H1 (cell line): ENCODE measurements at regions not wholly inside any gene's neighbourhood (a gene's known extent, or its start where the extent isn't known, plus 50 kb on each side); places are given as distances from the start of the nearest gene placed in this dataset.

Source experiments
- CTCF ChIA-PET: fragments of 300-600 bp; sonication (Branson Sonifier 250); formaldehyde crosslinking; loops from one replicate; lab custom pipeline; 2021; ENCODE audit not compliant: partially characterized antibody; lab: Charles Lee
- POLR2A ChIA-PET: fragments of 300-600 bp; sonication (Branson Sonifier 250); formaldehyde crosslinking; loops from one replicate; lab custom pipeline; 2021; ENCODE audit warnings: inconsistent platforms; ENCODE audit not compliant: partially characterized antibody; lab: Charles Lee
- DNase-seq, 2 experiments: peaks; one replicate each; pipeline versions ENCODE4 v3.0.0 to v3.0.0-alpha.2; 2010 to 2022; ENCODE audit warnings: low spot score in 2 of 2, low read depth in 1 of 2, mixed read lengths in 1 of 2
- FAIRE-seq: peaks from 2 replicates; lab custom pipeline; 2011; peaks lifted over from hg19 to GRCh38; lab: Jason Lieb, UNC
- H2AFZ ChIP-seq: 2 replicates; pipeline ENCODE4 v1.8.1; 2012; ENCODE audit warnings: low read length, inconsistent platforms
- H2AK5ac ChIP-seq: 2 replicates; pipeline ENCODE4 v1.6.1; 2013; ENCODE audit warnings: low read depth, low read length
- H2BK120ac ChIP-seq: replicated peaks from 2 replicates; pipeline ENCODE3; 2013; ENCODE audit warnings: low read depth, low read length, inconsistent platforms
- H2BK12ac ChIP-seq: 2 replicates; pipeline ENCODE4 v1.6.1; 2013; ENCODE audit warnings: low read depth, low read length
- H2BK15ac ChIP-seq: 2 replicates; pipeline ENCODE4 v1.6.1; 2013; ENCODE audit warnings: low read length
- H2BK20ac ChIP-seq: 2 replicates; pipeline ENCODE4 v1.6.1; 2013; ENCODE audit warnings: low read length
- H2BK5ac ChIP-seq: 2 replicates; pipeline ENCODE4 v1.6.1; 2013; ENCODE audit warnings: low read depth, low read length
- H3K14ac ChIP-seq: 2 replicates; pipeline ENCODE4 v1.6.1; 2013; ENCODE audit warnings: inconsistent platforms; ENCODE audit not compliant: insufficient read length
- H3K18ac ChIP-seq: 2 replicates; pipeline ENCODE4 v1.6.1; 2013; ENCODE audit warnings: low read length; ENCODE audit errors: extremely low read depth
- H3K23ac ChIP-seq: 2 replicates; pipeline ENCODE4 v1.6.1; 2013; ENCODE audit warnings: inconsistent platforms; ENCODE audit not compliant: insufficient read length
- H3K23me2 ChIP-seq: 2 replicates; pipeline ENCODE4 v1.6.1; 2013; ENCODE audit warnings: low read depth, low read length
- H3K27ac ChIP-seq: 2 replicates; pipeline ENCODE4 v1.6.1; 2011; ENCODE audit warnings: low read depth, low read length, inconsistent platforms
- H3K27me3 ChIP-seq, 4 experiments: replicated peaks in 1 of 4; 1 replicate in 1 of 4; 2 replicates in 3 of 4; pipeline versions ENCODE4 v1.6.1 to v1.8.1; 2011 to 2013; ENCODE audit warnings: low read length in 3 of 4, mild to moderate bottlenecking in 3 of 4, inconsistent platforms in 2 of 4, mixed read lengths in 2 of 4, moderate library complexity in 1 of 4; ENCODE audit not compliant: control insufficient read depth in 3 of 4, insufficient read depth in 3 of 4; ENCODE audit errors: extremely low read depth in 1 of 4
- H3K36me3 ChIP-seq, 4 experiments: 2 replicates each; pipeline versions ENCODE4 v1.6.1 to v1.8.1; 2011 to 2013; ENCODE audit warnings: mild to moderate bottlenecking in 4 of 4, low read length in 3 of 4, moderate library complexity in 2 of 4, control low read depth in 1 of 4, inconsistent platforms in 1 of 4; ENCODE audit not compliant: insufficient read depth in 4 of 4, control insufficient read depth in 2 of 4
- H3K4ac ChIP-seq: replicated peaks from 2 replicates; pipeline ENCODE3; 2013; ENCODE audit warnings: low read length, low read depth, mixed read lengths, inconsistent platforms; ENCODE audit not compliant: insufficient read length
- H3K4me1 ChIP-seq, 4 experiments: replicated peaks in 1 of 4; 1 replicate in 1 of 4; 2 replicates in 3 of 4; pipeline versions ENCODE4 v1.6.1 to v1.8.1; 2011 to 2013; ENCODE audit warnings: low read length in 3 of 4, inconsistent platforms in 2 of 4, mixed read lengths in 1 of 4; ENCODE audit not compliant: insufficient read depth in 4 of 4, control insufficient read depth in 3 of 4
- H3K4me2 ChIP-seq, 2 experiments: 2 replicates each; pipeline versions ENCODE4 v1.6.1 to v1.8.1; 2011 to 2013; ENCODE audit warnings: low read depth in 2 of 2, low read length in 2 of 2, control low read depth in 1 of 2, inconsistent platforms in 1 of 2, mild to moderate bottlenecking in 1 of 2; ENCODE audit not compliant: insufficient read depth in 1 of 2
- H3K4me3 ChIP-seq, 4 experiments: fragments of 200-600, 300-600 bp in 1 of 4; sonication (generic), shearing (Covaris generic), sonication (Bioruptor Twin) in 1 of 4; 2 replicates each; pipeline versions ENCODE4 v1.5.1 to v1.8.1; 2011 to 2016; ENCODE audit warnings: low read length in 4 of 4, low read depth in 3 of 4, control low read depth in 2 of 4, inconsistent platforms in 2 of 4, mild to moderate bottlenecking in 2 of 4, mixed read lengths in 1 of 4, moderate library complexity in 1 of 4; ENCODE audit not compliant: insufficient read depth in 2 of 4; ENCODE audit errors: extremely low read depth in 1 of 4
- H3K56ac ChIP-seq: replicated peaks from 2 replicates; pipeline ENCODE3; 2013; ENCODE audit warnings: low read depth, mild to moderate bottlenecking, mixed read lengths, low read length, inconsistent platforms; ENCODE audit not compliant: insufficient read length
- H3K79me1 ChIP-seq: 2 replicates; pipeline ENCODE4 v1.6.1; 2013; ENCODE audit warnings: low read depth, low read length, control low read depth
- H3K79me2 ChIP-seq, 2 experiments: 2 replicates each; pipeline versions ENCODE4 v1.6.1 to v1.8.1; 2012 to 2013; ENCODE audit warnings: low read length in 2 of 2, mild to moderate bottlenecking in 2 of 2, inconsistent platforms in 1 of 2; ENCODE audit not compliant: insufficient read depth in 2 of 2, control insufficient read depth in 1 of 2
- H3K9ac ChIP-seq, 4 experiments: replicated peaks in 1 of 4; 1 replicate in 1 of 4; 2 replicates in 3 of 4; pipeline versions ENCODE4 v1.6.1 to v1.8.1; 2011 to 2013; ENCODE audit warnings: low read depth in 3 of 4, low read length in 3 of 4, control low read depth in 2 of 4, mild to moderate bottlenecking in 2 of 4, moderate library complexity in 2 of 4, inconsistent platforms in 1 of 4; ENCODE audit errors: extremely low read depth in 1 of 4
- H3K9me3 ChIP-seq, 2 experiments: 2 replicates each; pipeline versions ENCODE4 v1.6.1 to v1.8.1; 2012 to 2013; ENCODE audit warnings: mild to moderate bottlenecking in 2 of 2, moderate library complexity in 2 of 2, control low read depth in 1 of 2, inconsistent platforms in 1 of 2, low read depth in 1 of 2, low read length in 1 of 2, mixed read lengths in 1 of 2; ENCODE audit not compliant: insufficient read depth in 2 of 2
- H4K20me1 ChIP-seq, 2 experiments: replicated peaks in 1 of 2; 2 replicates each; pipeline versions ENCODE3 to v1.8.1; 2011 to 2013; ENCODE audit warnings: inconsistent platforms in 2 of 2, low read length in 2 of 2, mild to moderate bottlenecking in 1 of 2; ENCODE audit not compliant: insufficient read depth in 2 of 2, control insufficient read depth in 1 of 2
- H4K5ac ChIP-seq: 2 replicates; pipeline ENCODE4 v1.6.1; 2013; ENCODE audit warnings: low read length, low read depth, mixed read lengths, inconsistent platforms; ENCODE audit not compliant: insufficient read length
- H4K8ac ChIP-seq: 2 replicates; pipeline ENCODE4 v1.8.0; 2013; ENCODE audit warnings: mild to moderate bottlenecking, moderate library complexity, low read length, inconsistent platforms; ENCODE audit not compliant: insufficient read depth; ENCODE audit errors: extremely low read depth
- H4K91ac ChIP-seq: replicated peaks from 2 replicates; pipeline ENCODE3; 2013; ENCODE audit warnings: low read length, mixed read lengths, inconsistent platforms; ENCODE audit not compliant: insufficient read length
- CREB1 ChIP-seq: IDR thresholded peaks from 2 replicates; pipeline ENCODE4 v1.6.1; 2012; ENCODE audit warnings: inconsistent platforms
- EZH2 ChIP-seq: fragments of 200-600 bp; sonication (generic); IDR thresholded peaks from 2 replicates; pipeline ENCODE4 v1.7.1; 2012; ENCODE audit warnings: low read depth, mild to moderate bottlenecking, moderate library complexity, low read length, inconsistent platforms; ENCODE audit not compliant: severe bottlenecking
- MAX ChIP-seq: IDR thresholded peaks from 2 replicates; pipeline ENCODE4 v1.6.1; 2012; ENCODE audit warnings: inconsistent platforms
- NANOG ChIP-seq: IDR thresholded peaks from 2 replicates; pipeline ENCODE4 v1.6.1; 2011; ENCODE audit warnings: low read length, low read depth, mild to moderate bottlenecking, inconsistent platforms; ENCODE audit not compliant: insufficient read depth, poor library complexity, severe bottlenecking
- RNF2 ChIP-seq: fragments of 200-900, 300-1000 bp; sonication (generic); IDR thresholded peaks from 2 replicates; pipeline ENCODE4 v1.7.1; 2016; ENCODE audit warnings: borderline replicate concordance, low read depth, mild to moderate bottlenecking, antibody characterized with exemption, low read length; ENCODE audit not compliant: poor library complexity, severe bottlenecking; ENCODE audit errors: missing control alignments
- WGBS, 2 experiments: shearing (Covaris generic) in 1 of 2; methylation state at CpG; one replicate each; pipeline versions ENCODE4 v1.1.6 to v1.1.7; 2013 to 2015; ENCODE audit warnings: low lambda C conversion rate in 2 of 2, mixed read lengths in 2 of 2, inconsistent platforms in 1 of 2, low coverage in 1 of 2, missing lambda C conversion rate in 1 of 2; ENCODE audit not compliant: insufficient replicate concordance in 2 of 2, insufficient coverage in 1 of 2, insufficient read length in 1 of 2; ENCODE audit errors: extremely low coverage in 1 of 2, missing lambda C conversion rate in 1 of 2; 5-methylcytosine and 5-hydroxymethylcytosine counted together

DNA sequence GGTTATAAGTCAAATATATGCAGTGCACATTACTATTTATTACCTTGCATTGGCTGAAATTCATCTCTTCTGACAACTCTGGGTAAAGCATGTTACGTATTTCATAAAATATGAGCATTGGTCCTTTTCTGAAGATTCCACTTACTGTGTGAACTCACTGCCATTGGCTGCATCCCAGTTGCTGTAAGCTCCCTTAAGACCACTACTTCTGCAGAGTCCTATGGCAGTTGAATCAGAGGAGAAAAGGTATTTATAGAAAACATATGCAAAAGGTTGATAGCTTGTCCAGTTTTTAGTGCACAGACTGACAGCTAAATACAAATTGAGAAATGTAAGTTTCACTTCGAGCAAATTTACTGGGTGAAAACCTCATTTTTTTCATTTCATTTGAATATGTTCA, 394.6 kb upstream of the ARRDC3 start:
- H3K23ac ChIP-seq: no peak overlapping the region
- H3K27me3 ChIP-seq: no peaks in the 10 kb centered on the region; a peak in 1 of 7 replicates
- CTCF ChIA-PET: interaction anchor here (0.9 kb wide), 1 partner anchor 136 kb away, joined by 3 read pairs; no protein-coding TSS in a partner anchor
- H3K18ac ChIP-seq: no peak overlapping the region
- 98% methylated on average over 2 of the region's 2 CpGs; no CpG with 5 or more reads in 1 of the 2 experiments for WGBS, 2 experiments
- no peak overlapping the region for H4K5ac ChIP-seq
- H3K4me2 ChIP-seq: no peak overlapping the region
- DNase-seq (no peak), FAIRE-seq (no peak)
- no peak overlapping the region for H4K8ac ChIP-seq
- no peaks in the 10 kb centered on the region for H4K20me1 ChIP-seq
- no peak overlapping the region for H3K56ac ChIP-seq
- H2BK15ac ChIP-seq: no peak overlapping the region
- H3K27ac ChIP-seq: no peak overlapping the region
- no peak overlapping the region for H3K4ac ChIP-seq
- H2BK120ac ChIP-seq: no peak overlapping the region
- H2BK12ac ChIP-seq: no peak overlapping the region
- POLR2A ChIA-PET: no interaction called here
- no peak overlapping the region for H2AK5ac ChIP-seq
- no peaks in the 10 kb centered on the region for H3K36me3 ChIP-seq
- no peak overlapping the region for H2AFZ ChIP-seq
- H2BK20ac ChIP-seq: no peak overlapping the region
- no peak overlapping the region for H3K4me3 ChIP-seq
- no peaks in the 10 kb centered on the region for H3K79me1 ChIP-seq
- no peaks in the 10 kb centered on the region; a peak in 1 of 7 replicates for H3K4me1 ChIP-seq
- no peaks in the 10 kb centered on the region for H3K23me2 ChIP-seq
- H4K91ac ChIP-seq: no peak overlapping the region
- H3K14ac ChIP-seq: no peak overlapping the region
- no peak overlapping the region for H2BK5ac ChIP-seq
- no peaks in the 10 kb centered on the region for H3K79me2 ChIP-seq
- no peak overlapping the region for H3K9ac ChIP-seq
- no peaks in the 10 kb centered on the region for H3K9me3 ChIP-seq
- TF ChIP-seq RNF2: no peak
- TF ChIP-seq CREB1: no peak
- no peak for TF ChIP-seq MAX
- no peak for TF ChIP-seq EZH2
- TF ChIP-seq NANOG: no peak
